WERI-Rb-1 (cell line): ENCODE measurements at regions not wholly inside any gene's neighbourhood (a gene's known extent, or its start where the extent isn't known, plus 50 kb on each side); places are given as distances from the start of the nearest gene placed in this dataset.

ENCODE experiments used
- DNase-seq: peaks from one replicate; pipeline ENCODE4 v3.0.0-alpha.2; 2020
- H3K27ac ChIP-seq: fragments of 250-450 bp; sonication (Bioruptor Pico); 2 replicates; pipeline ENCODE4 v1.5.1; 2020; ENCODE audit warnings: mild to moderate bottlenecking, moderate library complexity
- H3K27me3 ChIP-seq: fragments of 250-450 bp; sonication (Bioruptor Pico); 2 replicates; pipeline ENCODE4 v1.5.1; 2021; ENCODE audit warnings: mild to moderate bottlenecking, low read depth, moderate library complexity; ENCODE audit not compliant: insufficient read depth, severe bottlenecking
- H3K36me3 ChIP-seq: fragments of 250-450 bp; sonication (Bioruptor Pico); 2 replicates; pipeline ENCODE4 v1.5.1; 2020; ENCODE audit warnings: mild to moderate bottlenecking, moderate library complexity
- H3K4me3 ChIP-seq: 2 replicates; pipeline ENCODE4 v1.5.1; 2011; ENCODE audit warnings: low read depth, mild to moderate bottlenecking, control low read depth, low read length
- H3K9me3 ChIP-seq: fragments of 250-450 bp; sonication (Bioruptor Pico); 2 replicates; pipeline ENCODE4 v1.5.1; 2021; ENCODE audit warnings: mild to moderate bottlenecking, moderate library complexity; ENCODE audit not compliant: severe bottlenecking
- TF ChIP-seq, protein P1 (sequence below): IDR thresholded peaks from 2 replicates; pipeline ENCODE4 v1.5.1; 2011; ENCODE audit warnings: low read depth, mild to moderate bottlenecking, control low read depth, inconsistent platforms, low read length

GRCh38 chr3:159763011-159763601 is 225.5 kb upstream of the IL12A start:
- peak overlapping the region; percentile 51 for H3K4me3 ChIP-seq
- no peaks in the 10 kb centered on the region for H3K27me3 ChIP-seq
- H3K36me3 ChIP-seq, result no peaks in the 10 kb centered on the region
- H3K9me3 ChIP-seq, result no peaks in the 10 kb centered on the region
- H3K27ac ChIP-seq, result peak overlapping the region; percentile 79
- peak; percentile 30 for DNase-seq
- TF ChIP-seq, protein P1, sequence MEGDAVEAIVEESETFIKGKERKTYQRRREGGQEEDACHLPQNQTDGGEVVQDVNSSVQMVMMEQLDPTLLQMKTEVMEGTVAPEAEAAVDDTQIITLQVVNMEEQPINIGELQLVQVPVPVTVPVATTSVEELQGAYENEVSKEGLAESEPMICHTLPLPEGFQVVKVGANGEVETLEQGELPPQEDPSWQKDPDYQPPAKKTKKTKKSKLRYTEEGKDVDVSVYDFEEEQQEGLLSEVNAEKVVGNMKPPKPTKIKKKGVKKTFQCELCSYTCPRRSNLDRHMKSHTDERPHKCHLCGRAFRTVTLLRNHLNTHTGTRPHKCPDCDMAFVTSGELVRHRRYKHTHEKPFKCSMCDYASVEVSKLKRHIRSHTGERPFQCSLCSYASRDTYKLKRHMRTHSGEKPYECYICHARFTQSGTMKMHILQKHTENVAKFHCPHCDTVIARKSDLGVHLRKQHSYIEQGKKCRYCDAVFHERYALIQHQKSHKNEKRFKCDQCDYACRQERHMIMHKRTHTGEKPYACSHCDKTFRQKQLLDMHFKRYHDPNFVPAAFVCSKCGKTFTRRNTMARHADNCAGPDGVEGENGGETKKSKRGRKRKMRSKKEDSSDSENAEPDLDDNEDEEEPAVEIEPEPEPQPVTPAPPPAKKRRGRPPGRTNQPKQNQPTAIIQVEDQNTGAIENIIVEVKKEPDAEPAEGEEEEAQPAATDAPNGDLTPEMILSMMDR, result no peak

GRCh38 chr3:159763602-159764489 is 224.8 kb upstream of the IL12A start:
- DNase-seq, result peak; percentile 84

DNA sequence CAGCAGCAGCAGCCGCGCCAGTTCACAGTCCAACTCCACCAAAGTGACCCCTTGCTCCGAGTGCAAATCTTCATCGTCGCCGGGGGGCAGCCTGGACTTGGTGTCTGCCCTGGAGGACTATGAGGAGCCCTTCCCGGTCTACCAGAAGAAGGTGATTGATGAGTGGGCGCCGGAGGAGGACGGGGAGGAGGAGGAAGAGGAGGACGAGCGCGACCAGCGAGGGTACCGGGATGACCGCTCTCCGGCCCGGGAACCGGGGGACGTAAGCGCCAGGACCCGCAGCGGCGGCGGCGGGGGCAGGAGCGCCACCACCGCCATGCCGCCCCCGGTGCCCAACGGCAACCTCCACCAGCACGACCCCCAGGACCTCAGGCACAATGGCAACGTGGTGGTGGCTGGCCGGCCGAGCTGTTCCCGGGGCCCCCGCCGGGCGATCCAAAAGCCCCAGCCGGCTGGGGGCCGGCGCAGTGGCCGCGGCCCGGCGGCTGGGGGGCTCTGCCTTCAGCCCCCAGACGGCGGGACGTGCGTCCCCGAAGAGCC is 224.1 kb upstream of the IL12A start:
- peak; percentile 9 for DNase-seq
- Histone ChIP-seq H3K27me3 (no peaks in the 10 kb centered on the region), H3K4me3 (peak overlapping the region; percentile 71), H3K9me3 (no peaks in the 10 kb centered on the region), H3K27ac (peak overlapping the region; percentile 76), H3K36me3 (no peaks in the 10 kb centered on the region)
- TF ChIP-seq, protein P1, result no peak

More at GRCh38 chr3:159763602-159764489, 224.8 kb upstream of the IL12A start:
- H3K27ac ChIP-seq, result peak overlapping the region; percentile 79
- H3K36me3 ChIP-seq, result no peaks in the 10 kb centered on the region
- TF ChIP-seq, protein P1, result 0 out of 2 replicates have a peak, but pooled peaks have one; percentile 18
- no peaks in the 10 kb centered on the region for H3K27me3 ChIP-seq
- no peaks in the 10 kb centered on the region for H3K9me3 ChIP-seq
- H3K4me3 ChIP-seq, result peak overlapping the region; percentile 71

DNA sequence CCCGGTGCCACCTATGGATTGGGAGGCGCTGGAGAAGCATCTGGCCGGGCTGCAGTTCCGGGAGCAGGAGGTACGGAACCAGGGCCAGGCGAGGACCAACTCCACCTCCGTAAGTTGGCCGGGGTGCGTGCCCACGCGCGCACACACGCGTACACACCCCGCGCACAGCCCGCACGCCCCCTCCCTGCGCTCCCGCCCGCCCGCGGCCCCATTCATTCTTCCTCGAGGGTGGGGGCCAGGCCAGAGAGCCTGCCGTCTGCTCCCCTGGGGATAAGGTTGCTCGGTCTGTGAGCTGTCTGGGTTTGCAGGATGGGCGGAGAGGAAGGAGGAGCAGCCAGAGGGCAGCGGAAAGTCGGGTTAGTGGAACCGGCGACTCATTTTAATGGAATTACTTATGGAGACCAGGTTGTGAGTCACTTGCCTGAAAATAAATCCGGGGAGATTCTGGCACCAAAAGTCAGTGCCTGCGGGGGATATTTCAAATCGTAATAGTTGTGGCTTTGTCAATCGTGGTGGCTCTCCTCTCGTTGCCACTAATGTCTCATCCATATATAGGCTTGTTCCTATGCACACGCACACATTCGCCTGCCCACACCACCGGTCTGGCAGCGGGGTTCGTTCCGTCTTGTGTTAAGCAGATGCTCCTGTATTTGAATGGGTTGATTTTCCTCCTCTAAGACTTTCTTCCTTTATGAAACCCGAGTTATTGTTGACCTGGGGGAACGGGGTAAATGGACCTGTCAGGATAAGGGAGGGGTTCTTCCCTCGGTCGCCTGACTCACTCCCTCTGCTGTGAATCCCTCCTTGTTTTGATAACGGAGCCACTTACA is 223.4 kb upstream of the IL12A start:
- DNase-seq, result peak; percentile 72

GRCh38 chr3:159765860-159766294 is 222.8 kb upstream of the IL12A start:
- H3K27me3 ChIP-seq, result no peaks in the 10 kb centered on the region
- H3K9me3 ChIP-seq, result no peaks in the 10 kb centered on the region
- H3K36me3 ChIP-seq, result no peaks in the 10 kb centered on the region
- peak overlapping the region; percentile 71 for H3K4me3 ChIP-seq
- TF ChIP-seq, protein P1, result no peak
- H3K27ac ChIP-seq, result no peak overlapping the region
- DNase-seq, result no peak

More for the DNA sequence above, 223.4 kb upstream of the IL12A start:
- peak overlapping the region; percentile 71 for H3K4me3 ChIP-seq
- H3K9me3 ChIP-seq, result no peaks in the 10 kb centered on the region
- TF ChIP-seq, protein P1, result no peak
- H3K27ac ChIP-seq, result no peak overlapping the region
- H3K27me3 ChIP-seq, result no peaks in the 10 kb centered on the region
- H3K36me3 ChIP-seq, result no peaks in the 10 kb centered on the region
